HG03469 (cell line): ENCODE measurements at regions not wholly inside any gene's neighbourhood (a gene's known extent, or its start where the extent isn't known, plus 50 kb on each side); places are given as distances from the start of the nearest gene placed in this dataset.
"Not testable (repeated sequence)": the region's sequence is repeated elsewhere in the genome, so short reads cannot be mapped to it uniquely, and the experiment has no call there.

Experiments used
- ATAC-seq: cut with Tn5 transposase; IDR thresholded peaks from one replicate; pipeline ENCODE4 v1.9.1; 2021; ENCODE audit warnings: mild to moderate bottlenecking, moderate library complexity, moderate number of reproducible peaks; ENCODE audit not compliant: unreplicated experiment

DNA sequence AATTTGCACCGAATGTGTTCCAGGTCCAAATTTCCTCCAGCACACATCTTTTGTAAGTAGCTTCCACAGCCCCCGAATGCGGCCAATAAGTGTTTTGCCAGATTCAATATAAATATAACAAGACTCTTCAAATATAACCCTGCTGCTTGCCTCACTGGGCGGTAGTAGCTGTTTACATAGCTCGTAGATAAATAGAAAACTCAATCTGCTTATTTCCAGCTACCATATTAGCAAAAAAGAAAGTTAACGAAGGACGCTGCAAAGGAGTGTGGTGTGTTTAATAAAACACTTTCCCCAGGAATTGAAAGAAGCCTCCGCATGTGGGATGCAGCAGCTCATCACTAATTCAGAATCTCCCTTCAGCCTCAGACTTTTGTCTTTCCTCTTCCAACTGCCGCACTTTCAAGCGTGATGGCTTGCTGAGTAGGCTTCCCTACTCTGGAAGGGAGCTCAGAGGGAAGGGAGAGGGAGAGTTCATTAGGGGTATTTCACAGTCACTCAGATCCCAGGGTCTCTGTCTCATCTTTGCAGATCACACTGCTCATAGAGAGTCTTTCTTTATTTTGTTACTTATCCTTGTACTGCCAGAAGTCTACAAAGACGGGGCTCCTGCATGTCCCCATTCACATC lies 367.0 kb downstream of the RND3 start:
- ATAC-seq, result no peak

DNA sequence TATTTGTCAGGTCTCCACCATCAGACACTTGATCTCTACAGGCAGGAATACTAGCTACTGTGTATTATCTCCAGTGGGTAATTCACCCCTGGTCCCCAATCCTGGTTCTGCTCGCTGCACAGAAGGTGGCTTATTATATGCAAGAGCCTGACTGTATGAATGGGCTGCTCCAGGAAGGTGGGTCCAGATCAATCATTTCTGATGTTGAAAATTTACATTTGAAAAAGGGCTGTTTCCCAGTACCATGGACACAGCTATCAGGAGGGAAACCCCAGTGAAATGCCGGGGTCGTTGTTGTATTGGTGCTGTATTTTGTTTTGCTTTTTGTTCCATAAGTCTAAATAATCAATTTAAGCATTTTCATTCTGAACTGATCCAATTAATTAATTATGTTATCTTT lies 367.6 kb downstream of the RND3 start:
- no peak for ATAC-seq

DNA sequence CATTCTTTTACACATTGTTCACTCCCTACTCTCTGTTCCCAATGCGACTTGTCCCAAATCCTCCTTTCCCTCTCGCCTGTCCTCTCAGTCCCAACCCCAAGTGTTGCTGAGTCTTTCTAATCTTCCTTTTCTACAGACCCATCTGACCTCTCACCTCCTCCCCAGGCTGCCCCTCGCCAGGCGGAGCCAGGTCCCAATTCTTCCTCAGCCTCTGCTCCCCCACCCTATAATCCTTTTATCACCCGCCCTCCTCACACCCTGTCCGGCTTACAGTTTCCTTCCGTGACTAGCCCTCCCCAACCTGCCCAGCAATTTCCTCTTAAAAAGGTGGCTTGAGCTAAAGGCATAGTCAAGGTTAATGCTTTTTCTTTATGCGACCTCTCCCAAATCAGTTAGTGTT lies 373.4 kb downstream of the RND3 start:
- not testable (repeated sequence) for ATAC-seq

DNA sequence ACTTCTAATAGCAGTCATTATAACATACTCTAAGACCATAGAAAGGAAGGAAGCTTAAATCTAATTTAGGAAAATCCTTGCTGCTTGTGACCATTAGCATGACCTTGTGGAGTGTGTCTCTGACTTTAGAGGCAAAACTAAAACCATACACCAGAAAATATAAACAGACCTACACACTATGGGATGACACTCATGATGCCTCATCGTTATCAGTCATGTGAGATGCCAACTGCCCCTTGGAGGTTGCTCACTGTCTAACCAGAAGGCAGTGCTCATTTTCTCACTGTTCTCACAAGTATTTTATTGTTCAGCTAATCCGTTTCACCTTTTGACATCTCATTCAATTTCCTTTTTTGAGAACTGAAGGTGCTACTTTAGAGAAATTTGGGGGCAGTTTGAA lies 376.9 kb downstream of the RND3 start:
- ATAC-seq, result no peak

DNA sequence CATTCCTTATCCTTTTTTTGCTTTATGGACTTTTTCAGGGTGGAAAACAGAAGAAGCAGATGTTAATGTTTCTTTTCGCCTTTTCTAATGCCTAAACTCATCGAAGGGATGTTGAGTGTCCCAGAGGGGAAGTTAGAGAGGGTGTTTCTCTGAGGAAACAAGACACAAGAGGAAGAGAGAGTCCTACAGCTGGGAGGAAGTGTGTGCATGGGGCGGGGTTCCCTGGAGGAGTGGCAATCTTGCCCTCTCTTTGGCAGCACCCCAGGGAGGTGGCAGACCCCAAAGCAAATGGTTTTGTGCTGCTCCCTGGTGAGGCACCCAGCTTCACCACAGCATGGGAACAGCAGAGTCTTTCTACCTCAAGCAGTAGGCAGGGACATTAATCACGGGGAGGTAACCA lies 377.6 kb downstream of the RND3 start:
- ATAC-seq, result no peak

DNA sequence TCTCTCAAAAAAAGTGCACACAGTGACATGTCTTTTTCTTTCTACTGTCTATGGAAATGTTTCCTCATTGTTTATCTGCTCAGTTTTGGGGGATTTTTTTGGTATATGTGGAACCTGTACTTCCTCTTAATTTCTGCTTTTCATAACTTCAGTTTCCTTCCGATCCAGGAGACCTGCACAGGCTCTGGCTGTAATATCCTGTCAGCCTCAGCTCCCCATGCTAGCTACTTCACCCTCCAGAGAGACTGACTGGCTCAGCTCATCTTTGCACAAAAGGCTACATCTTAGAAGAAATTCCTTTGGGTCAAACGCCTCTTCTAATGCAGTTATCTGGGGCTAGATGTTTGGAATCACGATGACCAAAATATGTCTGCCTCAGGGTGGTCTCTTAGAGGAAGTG lies 378.4 kb downstream of the RND3 start:
- no peak for ATAC-seq

DNA sequence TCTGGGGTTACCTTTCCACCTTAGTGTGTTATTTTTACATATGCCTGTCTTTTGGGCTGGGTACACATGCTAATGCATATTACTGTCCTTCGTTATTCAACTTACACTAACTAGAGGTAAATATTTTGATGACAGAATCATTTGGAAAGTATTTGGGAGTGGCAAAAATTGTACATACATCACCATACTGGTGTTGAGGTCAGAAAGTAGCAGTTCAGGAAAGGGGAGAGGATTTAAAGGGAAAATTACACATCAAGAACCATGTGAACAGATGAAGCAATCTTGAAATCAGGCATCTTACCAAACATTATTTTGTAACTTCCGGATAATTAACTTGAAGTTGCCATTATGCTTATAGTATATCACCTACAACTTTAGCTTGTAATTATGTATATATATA lies 379.7 kb downstream of the RND3 start:
- no peak for ATAC-seq

DNA sequence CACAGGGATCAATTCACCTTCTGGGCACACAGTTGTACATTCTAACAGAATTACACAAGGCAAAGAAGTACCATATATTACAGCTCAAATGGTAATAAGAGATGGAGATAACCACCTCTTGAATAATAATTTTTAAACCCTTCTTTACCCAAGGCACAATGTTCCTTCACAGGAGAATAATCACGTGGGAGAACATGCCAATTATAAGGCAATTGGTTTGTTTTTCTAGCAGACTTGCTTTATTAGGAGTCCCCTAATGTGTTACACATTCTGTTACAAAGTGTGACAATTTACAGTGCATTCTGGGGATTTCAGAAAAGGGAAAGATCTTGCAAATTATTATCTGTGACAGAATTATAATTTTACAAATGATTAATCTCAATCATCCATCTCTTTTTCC lies 380.3 kb downstream of the RND3 start:
- ATAC-seq, result no peak

DNA sequence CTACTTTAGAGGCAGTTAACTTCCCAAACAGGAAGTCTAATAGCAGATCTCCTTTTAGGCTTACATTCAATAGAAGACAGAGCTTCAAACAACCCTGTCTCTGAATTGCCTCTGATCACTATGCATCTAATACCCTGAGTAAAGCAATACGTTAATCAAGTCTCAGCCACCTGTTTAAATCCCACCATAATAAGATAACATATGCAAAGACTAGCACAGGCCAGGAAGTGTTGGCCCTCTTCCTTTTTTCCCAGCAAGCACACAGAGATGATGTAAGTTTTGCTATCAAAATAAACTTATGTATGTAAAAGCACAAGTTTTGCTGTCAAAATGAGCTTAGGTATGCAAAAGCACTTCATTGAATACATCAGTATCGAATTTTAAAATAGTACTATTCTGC lies 385.5 kb downstream of the RND3 start:
- ATAC-seq, result no peak

DNA sequence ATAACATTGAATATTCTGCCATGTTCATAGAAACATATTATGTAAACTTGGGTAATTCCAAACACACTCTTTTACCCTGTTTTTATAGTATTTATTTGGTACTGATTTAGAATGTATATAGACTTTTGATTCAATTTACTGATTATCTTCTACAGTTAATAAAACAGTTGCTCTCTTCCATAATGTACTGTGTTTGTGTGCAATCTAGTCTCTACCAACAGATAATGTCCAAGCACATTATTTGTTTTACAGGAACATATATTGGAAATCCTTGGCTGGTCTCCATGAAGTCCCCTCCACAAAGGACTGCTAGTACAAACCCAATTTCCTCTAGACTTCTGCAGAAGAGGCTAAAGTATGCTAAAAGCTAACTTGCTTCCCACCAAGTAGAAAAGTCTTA lies 386.6 kb downstream of the RND3 start:
- ATAC-seq, result no peak

DNA sequence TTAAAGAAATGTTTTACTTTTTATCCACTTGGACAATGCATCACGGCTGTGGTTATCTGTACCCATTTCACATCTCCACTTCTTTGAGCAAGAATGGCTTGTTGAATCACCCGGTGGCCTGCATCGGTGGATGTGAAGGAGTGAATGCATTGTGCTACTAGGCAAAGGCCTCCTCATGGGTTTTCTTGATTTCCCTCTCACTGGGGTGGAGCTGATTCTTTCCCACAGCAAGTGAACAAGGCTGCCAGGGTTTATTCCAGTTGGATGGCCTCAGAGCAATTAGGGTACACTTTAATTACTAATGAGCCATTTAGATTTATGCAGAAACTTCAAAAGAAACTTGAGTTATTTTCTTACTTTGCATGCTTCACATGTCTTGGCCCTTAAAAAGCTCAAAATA lies 387.1 kb downstream of the RND3 start:
- no peak for ATAC-seq

DNA sequence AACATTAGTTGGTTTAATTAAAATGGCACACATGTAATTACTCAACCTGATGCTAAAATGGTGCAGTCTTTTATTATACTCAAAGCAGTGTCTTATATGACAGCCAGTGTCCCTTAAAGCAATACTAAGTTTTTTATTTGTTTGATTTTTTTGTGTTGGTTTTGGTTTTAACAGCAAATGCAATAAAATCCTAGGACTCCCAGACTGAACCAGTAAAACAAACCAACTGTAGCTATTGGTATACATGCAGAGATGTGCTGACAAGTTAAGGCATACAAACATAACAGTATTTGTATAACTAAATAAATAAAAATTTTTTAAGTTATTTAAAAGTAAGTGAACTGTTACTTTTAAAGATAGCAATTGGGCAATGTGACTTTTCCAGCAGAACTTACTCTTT lies 387.7 kb downstream of the RND3 start:
- ATAC-seq, result no peak

DNA sequence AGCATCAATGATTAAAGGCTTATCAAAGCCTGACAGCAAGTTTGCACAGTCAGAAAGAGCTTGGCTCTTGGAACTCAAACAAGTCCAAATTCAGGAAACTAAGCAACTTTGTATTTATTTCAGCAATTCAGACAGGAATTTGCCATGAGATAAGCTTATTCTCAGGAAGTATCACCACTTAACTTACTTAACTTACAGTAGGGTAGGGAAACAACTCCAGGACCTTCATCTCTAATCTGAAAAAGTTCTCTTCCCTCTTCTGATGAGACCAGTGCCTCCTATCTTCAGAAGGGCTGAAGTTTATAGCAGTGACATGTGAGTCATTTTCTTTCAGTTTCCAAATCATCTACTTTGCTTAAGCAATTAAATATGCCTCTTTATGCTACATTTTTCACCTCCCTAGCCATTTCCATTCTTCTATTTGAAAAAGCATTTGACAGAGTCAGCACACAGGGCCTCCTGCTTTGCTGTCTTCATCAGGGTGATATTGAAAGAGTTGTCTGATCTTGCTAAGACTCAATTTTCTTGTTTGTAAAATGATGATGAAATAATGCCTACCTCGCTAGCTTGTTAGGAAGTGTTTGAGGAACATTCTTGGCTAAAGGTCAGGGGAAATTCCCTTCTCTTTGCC lies 389.5 kb downstream of the RND3 start:
- ATAC-seq, result no peak

DNA sequence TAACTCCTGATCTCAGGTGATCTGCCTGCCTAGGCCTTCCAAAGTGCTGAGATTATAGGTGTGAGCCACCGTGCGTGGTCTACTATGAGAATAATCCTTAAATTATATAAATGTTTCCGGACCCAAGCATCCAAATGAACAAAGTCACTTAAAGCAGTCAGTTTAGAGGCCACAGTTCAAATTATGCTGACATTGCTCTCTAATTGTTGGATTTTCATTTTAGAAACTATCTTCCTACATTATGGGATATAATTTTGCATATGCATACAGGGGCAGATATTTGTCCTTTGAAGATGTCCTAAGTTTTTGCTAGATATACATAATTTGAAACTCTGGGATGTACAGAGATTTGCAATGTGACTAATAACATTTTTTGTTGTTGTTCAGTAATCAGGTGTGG lies 390.1 kb downstream of the RND3 start:
- no peak for ATAC-seq

DNA sequence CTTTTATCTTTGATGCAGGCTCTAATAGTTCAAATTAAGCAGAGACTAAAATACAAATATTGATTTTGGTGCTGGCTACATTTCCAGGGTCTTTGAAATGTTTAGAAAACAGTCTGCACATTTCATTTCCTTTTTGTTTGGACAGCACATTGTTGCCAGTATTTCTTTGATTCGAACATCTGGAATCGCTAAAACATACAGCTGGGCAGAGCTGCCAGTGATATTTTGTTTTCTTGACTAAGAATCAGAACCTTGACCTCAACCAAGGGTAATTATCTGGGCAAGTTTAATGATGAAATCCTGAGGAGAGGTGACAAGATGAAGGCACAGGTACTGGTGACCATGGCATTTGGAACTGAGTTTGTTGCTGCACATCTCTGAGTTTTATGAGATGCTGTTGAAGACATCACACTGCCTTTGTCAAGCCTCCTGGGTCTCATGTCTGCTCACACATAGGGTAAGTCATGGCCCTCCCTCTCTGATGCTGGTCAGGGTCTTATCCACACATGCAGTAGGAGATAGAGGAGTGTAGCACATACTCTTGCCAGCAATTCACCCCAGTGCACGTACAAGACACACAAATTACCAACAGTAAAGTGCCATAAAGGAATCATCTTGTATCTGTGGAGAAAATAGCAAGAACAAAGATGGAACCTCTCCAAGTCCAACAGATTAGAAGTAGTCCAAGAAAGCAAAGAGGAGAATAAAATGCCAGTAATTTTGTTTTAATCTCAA lies 391.9 kb downstream of the RND3 start:
- no peak for ATAC-seq

DNA sequence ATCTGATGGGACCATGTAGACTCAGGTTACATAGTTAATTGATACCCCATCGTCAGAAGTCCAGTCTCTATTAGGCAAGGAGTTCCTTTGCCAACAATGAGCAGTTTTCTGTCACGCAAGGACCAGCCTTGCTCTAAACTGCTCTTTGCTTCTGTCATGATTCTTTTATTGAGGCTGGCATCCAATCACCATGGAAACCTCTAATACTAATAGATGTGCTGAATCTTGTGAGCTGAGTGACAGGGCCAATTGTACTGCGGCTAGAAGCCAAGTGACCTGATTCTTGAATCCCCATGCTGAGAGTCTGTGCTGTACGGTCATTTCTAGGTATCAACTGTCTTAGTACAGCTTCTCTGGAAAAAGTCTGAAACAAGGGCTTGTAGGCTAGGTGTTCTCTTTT lies 395.6 kb downstream of the RND3 start:
- ATAC-seq, result no peak

DNA sequence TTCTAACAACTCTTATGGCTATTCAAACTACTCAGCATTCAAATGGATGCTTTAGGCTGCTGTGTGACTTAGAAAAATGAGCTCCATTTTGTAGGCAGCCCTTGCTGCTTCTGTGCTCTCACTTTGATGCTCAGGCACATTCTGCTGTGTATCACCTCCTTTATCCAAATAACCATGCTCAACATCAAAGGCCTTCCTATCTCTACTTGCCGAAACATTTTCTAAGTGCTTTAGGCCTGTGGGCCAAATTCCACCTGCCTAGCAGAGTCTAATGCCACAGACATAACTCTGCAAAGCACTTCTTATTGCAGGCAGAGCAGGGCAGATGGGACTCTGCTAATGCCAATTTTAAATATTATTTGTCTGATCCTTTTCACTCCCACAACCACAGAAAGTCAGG lies 397.4 kb downstream of the RND3 start:
- no peak for ATAC-seq

DNA sequence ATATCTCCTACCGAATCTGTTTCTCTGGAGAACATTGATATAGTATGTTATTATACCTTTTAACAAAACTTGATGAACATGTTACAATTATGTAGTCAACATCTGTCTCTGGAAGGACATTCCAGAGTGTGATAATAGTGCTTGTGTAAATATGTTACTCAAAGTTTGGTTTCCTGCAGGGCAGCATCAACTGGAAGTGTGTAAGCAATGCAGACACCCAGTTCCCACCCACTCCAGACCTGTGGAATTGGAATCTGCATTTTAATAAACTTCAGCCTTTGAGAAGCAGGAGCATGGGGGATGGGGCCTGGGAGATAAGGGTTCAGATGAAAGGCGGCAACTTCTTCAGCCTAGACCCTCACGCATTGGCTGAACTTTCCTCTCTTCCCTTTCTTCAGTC lies 398.9 kb downstream of the RND3 start:
- no peak for ATAC-seq

DNA sequence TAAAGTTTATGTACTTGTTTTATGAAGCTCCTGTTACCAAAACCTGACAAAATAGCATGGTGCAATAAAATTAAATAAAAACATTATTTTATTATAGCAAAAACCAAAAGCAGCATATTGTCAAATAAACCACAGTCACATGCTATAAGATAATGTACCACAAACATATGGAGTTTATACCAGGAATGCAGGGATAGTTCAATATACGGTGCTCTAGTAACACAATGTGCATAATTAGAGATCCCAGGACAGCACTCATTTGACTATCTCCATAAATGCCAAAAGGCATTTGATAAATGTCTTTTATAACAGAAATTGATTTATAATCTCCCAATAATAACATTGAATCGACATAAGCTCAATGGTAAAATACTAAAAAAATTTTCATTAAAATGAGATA lies 402.0 kb downstream of the RND3 start:
- ATAC-seq, result no peak

DNA sequence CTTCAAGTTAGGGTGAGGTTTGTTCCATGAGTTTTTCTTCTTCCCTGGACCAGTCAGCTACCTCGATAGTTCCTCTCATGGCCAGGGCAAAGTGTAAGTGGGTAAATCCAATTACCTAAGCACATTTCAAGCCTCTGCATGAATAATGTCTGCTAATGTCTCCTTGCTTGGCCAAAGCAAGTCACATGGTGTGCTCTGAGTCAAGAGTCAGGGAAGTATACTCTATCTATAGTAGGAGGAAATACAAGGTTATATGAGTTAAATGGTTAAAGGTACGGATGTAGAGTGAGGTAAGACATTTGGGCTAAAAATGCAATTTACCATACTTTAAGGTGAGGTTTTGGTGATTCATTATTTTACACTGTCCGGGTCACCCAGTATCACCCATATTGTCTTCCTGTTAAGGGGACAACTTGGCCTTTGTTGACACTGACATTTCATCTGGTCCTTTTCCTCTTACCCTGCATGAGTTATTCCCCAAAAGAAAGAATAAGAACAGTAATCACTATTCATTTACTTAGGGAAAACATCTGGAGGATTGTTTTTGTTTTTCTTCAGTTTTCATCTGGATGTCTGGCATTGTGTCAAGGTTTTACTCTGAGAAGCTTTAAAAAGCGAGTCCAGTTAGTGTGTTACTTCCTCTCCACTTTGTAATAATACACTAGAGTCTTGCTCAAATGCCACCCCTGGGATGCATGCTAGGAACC lies 405.5 kb downstream of the RND3 start:
- ATAC-seq, result no peak

DNA sequence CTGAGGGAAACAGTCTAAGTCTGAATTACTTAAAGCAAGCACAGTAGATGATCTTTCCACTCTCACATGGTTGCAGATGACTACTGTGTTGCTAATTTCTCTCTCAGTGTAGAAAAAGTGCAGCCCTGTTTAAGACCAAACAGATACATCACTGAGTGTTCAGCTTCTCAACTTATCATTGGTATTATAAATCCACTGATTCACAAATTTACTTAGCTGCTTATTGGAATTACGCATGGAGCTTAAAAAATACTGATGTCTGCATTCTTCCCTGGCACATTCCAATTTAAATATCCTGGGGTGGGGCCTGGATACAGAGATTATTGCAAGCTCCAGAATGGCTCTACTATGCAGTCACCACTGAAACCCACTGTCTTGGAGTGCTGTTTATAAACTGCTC lies 411.2 kb downstream of the RND3 start:
- ATAC-seq, result no peak

DNA sequence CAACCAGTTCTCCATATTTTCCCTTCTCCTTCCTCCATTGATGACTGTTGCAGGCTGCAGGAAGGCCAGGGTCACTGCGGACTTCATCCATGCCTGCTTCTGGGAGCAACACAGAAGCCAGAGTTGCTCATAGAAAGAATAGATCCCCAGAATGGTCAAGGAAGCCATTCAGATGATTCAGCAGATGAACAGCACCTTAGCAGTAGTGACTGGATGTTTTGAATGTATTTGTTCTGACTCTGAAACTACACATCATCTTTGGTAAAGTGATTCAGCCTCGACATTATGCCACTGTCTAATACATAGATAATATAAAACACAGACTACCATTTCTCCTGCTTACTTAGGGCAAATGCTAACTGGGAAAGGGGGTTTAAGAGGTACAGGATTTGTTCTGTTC lies 411.6 kb downstream of the RND3 start:
- ATAC-seq, result no peak
